H9 (cell line): ENCODE measurements at regions not wholly inside any gene's neighbourhood (a gene's known extent, or its start where the extent isn't known, plus 50 kb on each side); places are given as distances from the start of the nearest gene placed in this dataset.

ENCODE experiments used
- DNase-seq: peaks from one replicate; pipeline ENCODE4 v3.0.0-alpha.2; 2017
- H2AFZ ChIP-seq: one replicate; pipeline ENCODE4 v1.6.1; 2013; ENCODE audit warnings: mild to moderate bottlenecking, low read length, control low read depth, moderate library complexity
- H2AK5ac ChIP-seq: 2 replicates; pipeline ENCODE4 v1.6.1; 2013; ENCODE audit warnings: low read length, control low read depth, mixed read lengths; ENCODE audit not compliant: insufficient read length
- H2BK120ac ChIP-seq: one replicate; pipeline ENCODE4 v1.6.1; 2013; ENCODE audit warnings: low read depth, mild to moderate bottlenecking, low read length, control low read depth, inconsistent platforms; ENCODE audit not compliant: poor library complexity, severe bottlenecking
- H2BK12ac ChIP-seq: 2 replicates; pipeline ENCODE4 v1.6.1; 2013; ENCODE audit warnings: low read length, control low read depth, mixed read lengths, low read depth; ENCODE audit not compliant: insufficient read length
- H2BK15ac ChIP-seq: 2 replicates; pipeline ENCODE4 v1.6.1; 2013; ENCODE audit warnings: low read depth, low read length, control low read depth
- H2BK20ac ChIP-seq: one replicate; pipeline ENCODE4 v1.6.1; 2013; ENCODE audit warnings: low read depth, mild to moderate bottlenecking, low read length, control low read depth, inconsistent platforms; ENCODE audit not compliant: poor library complexity, severe bottlenecking
- H2BK5ac ChIP-seq: 2 replicates; pipeline ENCODE4 v1.6.1; 2013; ENCODE audit warnings: low read length, control low read depth, mixed read lengths; ENCODE audit not compliant: insufficient read length
- H3K14ac ChIP-seq: 2 replicates; pipeline ENCODE4 v1.6.1; 2013; ENCODE audit warnings: low read length, control low read depth; ENCODE audit not compliant: insufficient read depth
- H3K18ac ChIP-seq: 2 replicates; pipeline ENCODE4 v1.6.1; 2013; ENCODE audit warnings: low read depth, mild to moderate bottlenecking, mixed read lengths, low read length, control low read depth; ENCODE audit not compliant: insufficient read length
- H3K23ac ChIP-seq: 2 replicates; pipeline ENCODE4 v1.6.1; 2013; ENCODE audit warnings: low read length, control low read depth, mixed read lengths, low read depth; ENCODE audit not compliant: insufficient read length
- H3K23me2 ChIP-seq: 2 replicates; pipeline ENCODE4 v1.6.1; 2013; ENCODE audit warnings: low read depth, mild to moderate bottlenecking, mixed read lengths, low read length, control low read depth; ENCODE audit not compliant: insufficient read length, poor library complexity, severe bottlenecking
- H3K27ac ChIP-seq: 2 replicates; pipeline ENCODE4 v1.5.1; 2013; ENCODE audit warnings: low read length, control low read depth, mixed read lengths, low read depth; ENCODE audit not compliant: insufficient read length
- H3K27me3 ChIP-seq: 2 replicates; pipeline ENCODE4 v1.6.1; 2013; ENCODE audit warnings: low read length, control low read depth, inconsistent platforms; ENCODE audit not compliant: insufficient read depth
- H3K4ac ChIP-seq: 2 replicates; pipeline ENCODE4 v1.6.1; 2013; ENCODE audit warnings: low read depth, mild to moderate bottlenecking, control low read depth, inconsistent platforms, low read length, moderate library complexity
- H3K4me1 ChIP-seq: 2 replicates; pipeline ENCODE4 v1.6.1; 2013; ENCODE audit warnings: low read length, control low read depth, inconsistent platforms; ENCODE audit not compliant: insufficient read depth
- H3K4me2 ChIP-seq: 2 replicates; pipeline ENCODE4 v1.6.1; 2013; ENCODE audit warnings: low read length, control low read depth, mixed read lengths; ENCODE audit not compliant: insufficient read length, insufficient read depth
- H3K56ac ChIP-seq: 2 replicates; pipeline ENCODE4 v1.6.1; 2013; ENCODE audit warnings: low read depth, mild to moderate bottlenecking, mixed read lengths, low read length, control low read depth; ENCODE audit not compliant: insufficient read length
- H3K79me1 ChIP-seq: 2 replicates; pipeline ENCODE4 v1.6.1; 2013; ENCODE audit warnings: low read depth, mild to moderate bottlenecking, moderate library complexity, low read length, control low read depth, inconsistent platforms; ENCODE audit not compliant: insufficient read depth, poor library complexity, severe bottlenecking
- H3K79me2 ChIP-seq: 2 replicates; pipeline ENCODE4 v1.6.1; 2013; ENCODE audit warnings: low read length, control low read depth, inconsistent platforms; ENCODE audit not compliant: insufficient read depth
- H3K9ac ChIP-seq: 2 replicates; pipeline ENCODE4 v1.6.1; 2013; ENCODE audit warnings: low read length, control low read depth, mixed read lengths; ENCODE audit not compliant: insufficient read length; ENCODE audit errors: extremely low read depth
- H3K9me3 ChIP-seq: one replicate; pipeline ENCODE4 v1.6.1; 2013; ENCODE audit warnings: low read depth, low read length, inconsistent platforms; ENCODE audit not compliant: control insufficient read depth
- H3T11ph ChIP-seq: one replicate; pipeline ENCODE4 v1.6.1; 2013; ENCODE audit warnings: mild to moderate bottlenecking, low read length, control low read depth, inconsistent platforms
- H4K20me1 ChIP-seq: one replicate; pipeline ENCODE4 v1.6.1; 2013; ENCODE audit not compliant: control insufficient read depth, insufficient read length, insufficient read depth
- H4K5ac ChIP-seq: 2 replicates; pipeline ENCODE4 v1.6.1; 2013; ENCODE audit warnings: low read depth, mild to moderate bottlenecking, mixed read lengths, low read length, control low read depth; ENCODE audit not compliant: insufficient read length
- H4K8ac ChIP-seq: replicated peaks from 2 replicates; pipeline ENCODE4 v1.6.1; 2013; ENCODE audit warnings: low read length, control low read depth, mixed read lengths, low read depth; ENCODE audit not compliant: insufficient read length
- H4K91ac ChIP-seq: 2 replicates; pipeline ENCODE4 v1.6.1; 2013; ENCODE audit warnings: low read depth, mild to moderate bottlenecking, moderate library complexity, mixed read lengths, low read length, control low read depth; ENCODE audit not compliant: insufficient read length
- H3K27ac Mint-ChIP-seq, 3 experiments: 2 replicates in 2 of 3; 3 replicates in 1 of 3; pipeline ENCODE4 v1.8.0; 2020 to 2021; ENCODE audit warnings: mixed read lengths in 3 of 3, mild to moderate bottlenecking in 1 of 3, moderate library complexity in 1 of 3
- H3K27me3 Mint-ChIP-seq: 2 replicates; pipeline ENCODE4 v1.8.0; 2021; ENCODE audit warnings: low read depth, mild to moderate bottlenecking, moderate library complexity, mixed read lengths
- H3K36me3 Mint-ChIP-seq, 3 experiments: 2 replicates in 2 of 3; 3 replicates in 1 of 3; pipeline ENCODE4 v1.8.0; 2020 to 2021; ENCODE audit warnings: low read depth in 3 of 3, mixed read lengths in 3 of 3; ENCODE audit not compliant: insufficient read depth in 1 of 3
- H3K4me1 Mint-ChIP-seq, 2 experiments: 2 replicates each; pipeline ENCODE4 v1.8.0; 2020; ENCODE audit warnings: mixed read lengths in 2 of 2
- H3K4me3 Mint-ChIP-seq, 2 experiments: 2 replicates in 1 of 2; 3 replicates in 1 of 2; pipeline ENCODE4 v1.8.0; 2020 to 2021; ENCODE audit warnings: mild to moderate bottlenecking in 2 of 2, mixed read lengths in 2 of 2, moderate library complexity in 1 of 2
- H3K9me3 Mint-ChIP-seq, 2 experiments: 2 replicates in 1 of 2; 3 replicates in 1 of 2; pipeline ENCODE4 v1.8.0; 2020; ENCODE audit warnings: mild to moderate bottlenecking in 2 of 2, mixed read lengths in 2 of 2, moderate library complexity in 1 of 2
- WGBS: extraction: QIAGEN DNeasy Blood & Tissue Kit; methylation state at CpG from one replicate; pipeline ENCODE4 v1.1.7; 2013; ENCODE audit warnings: missing lambda C conversion rate, low lambda C conversion rate, mixed read lengths; ENCODE audit not compliant: insufficient read length; ENCODE audit errors: extremely low coverage; 5-methylcytosine and 5-hydroxymethylcytosine counted together
- TF ChIP-seq, protein P1 (sequence below): fragments of 200-600 bp; sonication (generic); conservative IDR thresholded peaks from 3 replicates; pipeline ENCODE4 v1.8.0; 2021; ENCODE audit warnings: antibody characterized with exemption, mild to moderate bottlenecking

GRCh38 chr10:81179805-81180452, 642.2 kb downstream of the SH2D4B start:
- H3K23me2 ChIP-seq: no peaks in the 10 kb centered on the region
- H3K36me3 Mint-ChIP-seq: peaks cover 0 to 23% (median 9%) of the 10 kb centered on the region in 3 experiments; a peak in 5 of 7 replicates
- no peak overlapping the region for H3T11ph ChIP-seq
- DNase-seq: peak; percentile 31
- no peak overlapping the region for H2AK5ac ChIP-seq
- H3K4me1 ChIP-seq: no peaks in the 10 kb centered on the region; the same call in 1 of the 2 replicates
- H2BK120ac ChIP-seq: no peak overlapping the region
- no peak overlapping the region for H4K8ac ChIP-seq
- no peak overlapping the region for H3K9ac ChIP-seq
- no peaks in the 10 kb centered on the region for H4K20me1 ChIP-seq
- no CpG with 5 or more reads among the region's 6 CpGs for WGBS
- no peak overlapping the region for H2BK15ac ChIP-seq
- no peak overlapping the region for H3K56ac ChIP-seq
- no peak overlapping the region for H3K4ac ChIP-seq
- H2BK12ac ChIP-seq: no peak overlapping the region
- H2BK20ac ChIP-seq: no peak overlapping the region
- peaks cover 5 to 6% of the 10 kb centered on the region in 2 experiments; a peak in 3 of 4 replicates for H3K4me1 Mint-ChIP-seq
- H3K79me2 ChIP-seq: no peaks in the 10 kb centered on the region
- no peaks in the 10 kb centered on the region for H3K79me1 ChIP-seq
- no peak overlapping the region for H3K27ac ChIP-seq
- H3K4me3 Mint-ChIP-seq: no peak overlapping the region
- H3K23ac ChIP-seq: no peak overlapping the region
- no peaks in the 10 kb centered on the region for H3K27me3 Mint-ChIP-seq
- no peaks in the 10 kb centered on the region for H3K9me3 ChIP-seq
- TF ChIP-seq, protein P1, sequence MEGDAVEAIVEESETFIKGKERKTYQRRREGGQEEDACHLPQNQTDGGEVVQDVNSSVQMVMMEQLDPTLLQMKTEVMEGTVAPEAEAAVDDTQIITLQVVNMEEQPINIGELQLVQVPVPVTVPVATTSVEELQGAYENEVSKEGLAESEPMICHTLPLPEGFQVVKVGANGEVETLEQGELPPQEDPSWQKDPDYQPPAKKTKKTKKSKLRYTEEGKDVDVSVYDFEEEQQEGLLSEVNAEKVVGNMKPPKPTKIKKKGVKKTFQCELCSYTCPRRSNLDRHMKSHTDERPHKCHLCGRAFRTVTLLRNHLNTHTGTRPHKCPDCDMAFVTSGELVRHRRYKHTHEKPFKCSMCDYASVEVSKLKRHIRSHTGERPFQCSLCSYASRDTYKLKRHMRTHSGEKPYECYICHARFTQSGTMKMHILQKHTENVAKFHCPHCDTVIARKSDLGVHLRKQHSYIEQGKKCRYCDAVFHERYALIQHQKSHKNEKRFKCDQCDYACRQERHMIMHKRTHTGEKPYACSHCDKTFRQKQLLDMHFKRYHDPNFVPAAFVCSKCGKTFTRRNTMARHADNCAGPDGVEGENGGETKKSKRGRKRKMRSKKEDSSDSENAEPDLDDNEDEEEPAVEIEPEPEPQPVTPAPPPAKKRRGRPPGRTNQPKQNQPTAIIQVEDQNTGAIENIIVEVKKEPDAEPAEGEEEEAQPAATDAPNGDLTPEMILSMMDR: peak; percentile 76
- H3K18ac ChIP-seq: no peak overlapping the region
- no peak overlapping the region for H3K14ac ChIP-seq
- H2AFZ ChIP-seq: no peak overlapping the region
- no peak overlapping the region for H4K91ac ChIP-seq
- no peak overlapping the region for H4K5ac ChIP-seq
- H2BK5ac ChIP-seq: no peak overlapping the region
- no peaks in the 10 kb centered on the region for H3K27me3 ChIP-seq
- H3K9me3 Mint-ChIP-seq: peaks cover 7 to 13% of the 10 kb centered on the region in 2 experiments; a peak in 4 of 5 replicates
- no peak overlapping the region; a peak in 1 of 7 replicates for H3K27ac Mint-ChIP-seq
- no peak overlapping the region for H3K4me2 ChIP-seq
